DMS53 (cell line): ENCODE measurements at regions not wholly inside any gene's neighbourhood (a gene's known extent, or its start where the extent isn't known, plus 50 kb on each side); places are given as distances from the start of the nearest gene placed in this dataset.

Source experiments
- DNase-seq: peaks from one replicate; lab custom pipeline; 2025; lab: John Stamatoyannopoulos, UW

DNA sequence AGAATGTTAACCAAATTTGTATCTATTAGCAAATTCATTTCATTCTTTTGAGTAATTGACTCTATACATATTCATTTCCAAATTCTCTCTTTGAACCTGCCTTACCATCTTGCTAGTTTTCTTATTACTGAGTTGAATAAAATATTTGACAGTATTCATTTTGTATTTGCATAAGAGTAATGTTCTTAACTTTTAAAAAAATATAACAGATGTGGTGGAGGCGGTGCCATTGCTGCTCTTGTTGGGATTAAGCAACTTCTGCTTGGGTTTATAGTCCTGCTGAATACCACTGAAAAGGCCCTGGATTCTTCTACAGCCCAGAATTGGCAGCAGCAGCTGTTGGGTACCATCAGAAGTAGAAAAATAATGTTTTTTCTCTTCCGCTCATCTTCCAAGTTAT lies 148.9 kb upstream of the PEX5L start:
- no peak for DNase-seq

DNA sequence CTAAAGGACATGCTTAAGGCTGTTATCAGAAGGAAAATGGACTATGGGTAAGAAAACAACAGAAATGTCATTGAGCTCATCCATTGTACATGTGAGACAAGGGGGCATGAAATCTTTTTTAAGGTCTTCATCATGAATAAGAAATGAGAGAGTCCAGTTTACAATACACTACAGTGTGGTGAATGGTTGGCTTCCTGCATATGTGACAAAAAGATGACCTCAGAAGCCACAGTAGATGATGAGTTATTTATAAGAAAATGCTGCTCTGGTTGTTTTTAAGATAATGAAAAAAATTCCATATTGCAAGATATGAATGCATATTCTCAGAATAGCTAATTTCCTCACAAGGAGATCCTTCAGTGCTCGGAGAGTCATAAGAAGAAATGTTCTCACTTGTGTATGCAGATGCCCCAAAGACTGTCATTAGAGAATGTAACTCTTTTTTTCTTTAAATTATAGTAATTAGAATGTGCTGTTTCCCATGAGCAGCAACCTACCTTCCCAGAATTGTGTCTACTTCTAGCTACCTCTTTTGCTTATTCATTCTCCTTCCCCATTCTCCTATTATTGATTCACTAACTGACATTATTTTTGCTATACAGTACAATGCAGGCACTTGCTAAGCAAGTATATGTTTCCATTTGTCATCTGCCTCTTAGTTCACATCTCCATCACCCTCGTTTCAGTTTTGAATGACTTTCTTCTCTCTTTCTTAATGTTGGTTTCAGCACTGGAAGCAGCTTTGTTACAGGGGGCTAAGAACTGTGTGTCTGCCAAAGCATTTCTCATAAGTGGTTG lies 152.0 kb upstream of the PEX5L start:
- DNase-seq: no peak

- no peak for DNase-seq
Observed at GRCh38 chr3:180189310-180189648, 152.5 kb upstream of the PEX5L start.

- no peak for DNase-seq
Observed at GRCh38 chr3:180196658-180197057, 159.9 kb upstream of the PEX5L start.

- no peak for DNase-seq
Observed at GRCh38 chr3:180199417-180199995, 162.8 kb upstream of the PEX5L start.

GRCh38 chr3:180215866-180216265 lies 179.1 kb upstream of the PEX5L start:
- no peak for DNase-seq

DNA sequence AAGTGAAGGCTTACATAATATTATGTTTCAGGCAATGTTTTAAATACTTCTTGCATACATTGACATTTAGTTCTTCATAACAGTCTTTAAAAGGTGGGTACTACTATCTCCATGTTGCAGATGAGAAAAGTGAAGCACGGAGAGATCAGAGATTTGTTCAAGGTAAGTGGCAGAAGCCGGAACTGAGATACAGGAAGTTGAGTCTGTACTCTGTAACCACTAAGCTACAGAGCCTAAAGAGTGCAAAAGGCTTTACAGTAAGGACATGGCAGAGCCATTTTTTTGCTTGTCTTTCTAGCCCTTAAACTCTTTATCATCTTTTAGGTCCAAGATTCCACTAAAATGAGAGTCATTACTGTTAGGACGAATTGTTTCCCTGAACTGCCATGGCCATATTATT lies 186.5 kb upstream of the PEX5L start:
- no peak for DNase-seq

DNA sequence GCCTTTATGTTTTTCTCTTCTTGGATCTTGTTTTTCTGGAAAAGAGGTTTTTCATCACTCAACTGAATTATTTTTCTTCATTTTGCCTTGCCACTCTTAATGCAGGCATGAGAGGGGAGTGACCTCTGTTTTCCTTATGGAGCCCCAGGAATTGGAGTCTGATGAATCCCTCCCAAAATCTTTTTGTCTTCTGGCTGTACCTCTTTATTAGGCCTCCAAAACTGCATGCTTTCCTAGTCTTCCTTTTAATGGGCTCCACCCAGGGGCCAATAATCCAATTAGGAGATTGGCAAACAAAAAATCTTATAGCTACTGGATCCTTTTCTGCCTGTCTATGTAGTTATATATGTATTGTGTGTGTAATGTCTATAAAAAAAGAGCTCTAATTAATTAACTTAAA lies 192.4 kb upstream of the PEX5L start:
- peak; percentile 24 for DNase-seq

DNA sequence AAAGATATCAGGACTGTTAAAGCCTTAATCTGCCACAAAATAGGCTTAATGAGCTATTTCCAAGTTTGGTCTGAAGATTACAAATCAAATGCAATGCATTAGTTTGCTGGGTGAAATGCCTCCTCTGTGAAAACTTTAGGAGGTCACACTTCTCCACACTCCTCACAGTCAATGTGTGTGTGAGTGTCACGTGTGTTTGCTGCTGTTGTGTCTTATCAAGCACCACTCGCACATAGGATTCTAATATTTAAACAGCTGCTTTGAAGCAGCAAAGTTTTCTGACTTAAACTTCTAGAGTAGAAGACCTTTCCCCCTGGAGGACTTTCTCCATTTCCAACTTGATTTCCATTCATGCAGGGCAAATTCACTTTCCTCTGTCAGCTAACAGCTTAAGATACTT lies 203.2 kb upstream of the PEX5L start:
- no peak for DNase-seq

- no peak for DNase-seq
Observed at GRCh38 chr3:180246688-180247195, 210.0 kb upstream of the PEX5L start.

GRCh38 chr3:180250172-180250571 lies 213.4 kb upstream of the PEX5L start:
- DNase-seq: peak; percentile 71

GRCh38 chr3:180252683-180253082 lies 215.9 kb upstream of the PEX5L start:
- peak; percentile 81 for DNase-seq

DNA sequence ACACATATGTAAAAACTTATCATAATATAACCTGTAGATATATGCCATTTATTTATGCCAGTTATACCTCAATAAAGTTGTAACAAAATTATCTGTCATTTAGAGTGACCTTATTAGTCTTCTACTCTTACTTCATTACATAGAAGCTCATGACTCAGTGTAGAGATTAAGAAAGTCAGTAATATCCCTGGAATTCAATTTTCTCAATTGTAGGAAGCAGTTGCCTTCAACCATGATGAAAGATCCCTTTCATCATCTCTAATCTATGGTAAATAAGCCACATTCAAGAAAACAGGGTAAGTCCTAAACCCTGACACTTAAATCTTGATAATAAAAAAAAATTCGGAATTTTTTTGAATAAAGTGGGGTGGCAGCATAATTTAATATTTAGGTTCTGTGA lies 216.5 kb upstream of the PEX5L start:
- DNase-seq: no peak

DNA sequence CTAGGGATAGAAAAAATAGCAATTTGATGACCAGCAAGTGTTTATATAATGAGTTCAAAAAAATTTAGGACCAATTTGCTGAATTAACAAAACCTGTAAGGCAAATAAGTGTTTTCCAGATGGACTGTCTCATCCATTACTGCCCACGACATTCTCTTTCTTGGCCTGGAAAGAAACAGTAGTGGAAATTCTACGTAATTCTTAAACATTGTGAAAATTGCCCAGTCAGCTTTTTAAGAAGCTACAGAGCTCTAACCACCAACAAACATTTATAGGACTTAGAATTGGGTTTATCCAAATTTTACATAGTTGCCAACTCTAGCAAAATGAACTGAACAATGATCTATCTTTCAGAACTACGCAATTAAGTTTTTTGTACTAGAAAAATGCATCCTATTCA lies 227.7 kb upstream of the PEX5L start:
- DNase-seq: no peak

GRCh38 chr3:180265551-180265950 lies 228.8 kb upstream of the PEX5L start:
- no peak for DNase-seq

DNA sequence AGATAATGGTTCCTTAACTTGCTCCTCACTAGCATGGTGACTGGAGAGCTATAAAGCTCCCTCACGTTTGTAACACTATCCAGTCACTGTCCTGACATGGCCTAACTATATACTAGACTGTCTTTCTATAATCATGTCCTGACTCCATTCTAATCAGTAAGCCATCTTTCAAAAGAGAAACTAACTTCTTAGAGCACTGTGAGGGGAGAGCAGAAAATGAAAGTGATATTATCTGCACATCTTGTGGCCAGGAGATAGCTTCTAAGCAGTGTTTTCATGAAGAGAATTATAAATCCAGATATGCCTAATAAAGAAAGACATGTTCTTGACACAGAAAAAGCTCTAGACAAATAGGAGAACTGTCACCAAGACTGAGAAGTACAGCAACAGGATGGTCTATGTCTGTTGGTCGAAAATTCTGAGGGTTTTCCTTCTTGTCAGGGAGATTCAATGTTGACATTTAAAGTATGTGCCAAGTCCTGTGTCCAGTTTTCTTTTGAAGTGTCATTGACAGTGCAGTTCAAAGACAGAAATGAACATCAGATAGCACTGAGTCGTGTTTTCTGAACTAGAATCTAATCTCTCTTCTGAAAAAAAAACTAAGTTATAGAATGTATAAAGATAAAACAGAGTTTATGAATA lies 230.6 kb upstream of the PEX5L start:
- DNase-seq: no peak

DNA sequence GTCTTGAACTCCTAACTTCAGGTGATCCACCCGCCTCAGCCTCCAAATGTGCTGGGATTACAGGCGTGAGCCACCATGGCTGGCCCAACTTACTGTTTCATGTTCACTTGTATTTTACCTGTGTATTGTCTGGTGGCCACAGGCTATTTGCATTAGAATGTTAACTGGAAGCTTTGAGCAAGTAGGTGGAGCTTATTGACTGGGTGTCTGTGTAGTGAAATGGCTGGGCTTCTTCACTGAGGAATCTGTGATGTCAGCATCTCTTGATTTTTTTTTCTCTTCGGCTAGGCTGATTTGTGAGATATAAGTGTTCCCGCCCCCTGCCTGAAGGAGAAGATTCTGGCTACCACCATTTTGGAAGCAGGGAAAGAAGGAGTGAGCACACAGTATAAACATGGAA lies 237.8 kb upstream of the PEX5L start:
- DNase-seq: no peak

DNA sequence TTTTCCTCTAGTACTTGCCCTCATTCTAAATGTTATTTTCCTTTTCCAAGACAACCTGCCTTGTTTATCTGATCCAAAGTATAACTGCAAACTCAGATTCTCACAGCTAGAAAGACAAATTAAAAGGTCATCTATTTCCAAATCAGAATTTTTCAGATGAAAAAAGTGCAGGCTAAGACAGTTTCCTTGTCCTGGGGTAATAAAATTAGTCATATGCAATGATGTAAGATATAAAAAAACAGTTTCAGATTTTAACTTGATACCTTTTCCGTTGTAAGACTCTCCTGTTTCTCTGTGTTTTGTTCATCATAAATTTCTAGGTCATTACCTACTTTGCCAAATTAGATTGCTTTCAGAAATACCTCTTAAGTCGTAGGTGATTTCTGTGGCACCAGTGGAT lies 238.4 kb upstream of the PEX5L start:
- no peak for DNase-seq

- DNase-seq: peak; percentile 37
Observed at GRCh38 chr3:180277041-180277440, 240.3 kb upstream of the PEX5L start.

DNA sequence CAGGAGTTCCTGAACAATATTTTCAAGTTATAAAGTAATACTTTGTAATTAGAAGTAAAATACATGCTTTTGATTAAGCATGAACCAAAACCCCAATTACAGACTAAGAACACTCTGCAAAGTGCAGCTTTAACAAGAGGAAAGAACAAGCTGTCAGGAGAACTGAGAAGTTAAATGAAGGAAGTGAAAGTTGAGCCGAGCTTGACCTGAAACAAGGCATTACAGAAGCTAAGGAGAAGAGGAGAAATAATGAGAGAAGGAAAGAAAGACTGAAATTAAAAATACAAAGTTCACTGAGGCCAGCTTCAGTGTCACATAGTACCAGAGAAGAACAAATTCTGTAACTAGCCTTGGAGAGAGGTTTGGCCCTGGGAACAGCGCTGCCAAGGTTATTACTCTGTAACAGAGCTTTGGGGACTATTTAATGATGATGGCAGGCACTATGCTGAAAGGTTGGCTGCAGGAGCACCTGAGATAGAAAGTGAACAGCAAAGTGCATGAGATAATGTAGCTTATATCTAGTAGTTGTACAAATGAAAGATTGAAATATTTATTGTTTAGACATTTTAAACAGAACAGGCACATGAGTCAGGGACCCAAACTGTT lies 241.9 kb upstream of the PEX5L start:
- DNase-seq: no peak

GRCh38 chr3:180280555-180280954 lies 243.8 kb upstream of the PEX5L start:
- DNase-seq: peak; percentile 18

GRCh38 chr3:180282386-180282785 lies 245.6 kb upstream of the PEX5L start:
- no peak for DNase-seq

GRCh38 chr3:180283251-180283650 lies 246.5 kb upstream of the PEX5L start:
- DNase-seq: no peak
